Psoas muscle (tissue), 7 donors: ENCODE measurements at regions not wholly inside any gene's neighbourhood (a gene's known extent, or its start where the extent isn't known, plus 50 kb on each side); places are given as distances from the start of the nearest gene placed in this dataset.

Source experiments
- ATAC-seq, 4 donors: fragments of 200-7000 bp; cut with Tn5 transposase; one replicate each; pipeline ENCODE4 v1.9.1; 2020; ENCODE audit warnings: moderate library complexity in 3 of 4, mild to moderate bottlenecking in 2 of 4
- DNase-seq, 2 donors: peaks; one replicate each; pipeline ENCODE4 v3.0.0-alpha.2; 2020
- H3K27ac ChIP-seq: fragments of 200-600 bp; one replicate; pipeline ENCODE4 v1.8.0; 2022
- H3K27me3 ChIP-seq, 3 donors: fragments of 200-600 bp in 1 of 3; one replicate each; pipeline versions ENCODE4 v1.6.1 to v1.8.0; 2013 to 2022; ENCODE audit warnings: low read length in 2 of 3, mild to moderate bottlenecking in 2 of 3, moderate library complexity in 1 of 3; ENCODE audit not compliant: insufficient read depth in 3 of 3
- H3K36me3 ChIP-seq, 2 donors: fragments of 200-600 bp in 1 of 2; one replicate each; pipeline versions ENCODE4 v1.6.1 to v1.8.0; 2013 to 2022; ENCODE audit warnings: low read depth in 1 of 2, mild to moderate bottlenecking in 1 of 2, moderate library complexity in 1 of 2; ENCODE audit not compliant: insufficient read depth in 1 of 2
- H3K4me1 ChIP-seq: fragments of 200-600 bp; one replicate; pipeline ENCODE4 v1.8.0; 2022
- H3K4me3 ChIP-seq: fragments of 200-600 bp; one replicate; pipeline ENCODE4 v1.8.0; 2022; ENCODE audit warnings: mild to moderate bottlenecking
- H3K9me3 ChIP-seq: fragments of 200-600 bp; one replicate; pipeline ENCODE4 v1.8.0; 2022
- WGBS, 3 donors: extraction: QIAGEN DNeasy Blood & Tissue Kit; methylation state at CpG; one replicate each; pipeline versions ENCODE4 v1.1.6 to v1.1.7; 2013; 5-methylcytosine and 5-hydroxymethylcytosine counted together
- intact Hi-C, 2 donors: fragments of 100-400 bp; cut with DNase I; formaldehyde crosslinking; loops; one replicate each; pipeline versions ENCODE4 v1.11.0 to v1.14.2; 2022
- TF ChIP-seq, protein P1 (sequence below): fragments of 200-600 bp; IDR thresholded peaks from one replicate; pipeline ENCODE4 v1.8.0; 2022; ENCODE audit warnings: antibody characterized with exemption
- donor health status: healthy with polysubstance abuse.
- donor health status: DM: no; HTN: no; CAD: no; lungs with moderate emphysema.
- donor health status: Bipolar disorder and iron deficiency.
- donor health status: healthy.
- donor health status: DM: yes; HTN: yes; CAD: no.
- donor health status: DM: no; HTN: no; CAD: no.
- donor health status: DM: yes; HTN: yes; CAD: no.

DNA sequence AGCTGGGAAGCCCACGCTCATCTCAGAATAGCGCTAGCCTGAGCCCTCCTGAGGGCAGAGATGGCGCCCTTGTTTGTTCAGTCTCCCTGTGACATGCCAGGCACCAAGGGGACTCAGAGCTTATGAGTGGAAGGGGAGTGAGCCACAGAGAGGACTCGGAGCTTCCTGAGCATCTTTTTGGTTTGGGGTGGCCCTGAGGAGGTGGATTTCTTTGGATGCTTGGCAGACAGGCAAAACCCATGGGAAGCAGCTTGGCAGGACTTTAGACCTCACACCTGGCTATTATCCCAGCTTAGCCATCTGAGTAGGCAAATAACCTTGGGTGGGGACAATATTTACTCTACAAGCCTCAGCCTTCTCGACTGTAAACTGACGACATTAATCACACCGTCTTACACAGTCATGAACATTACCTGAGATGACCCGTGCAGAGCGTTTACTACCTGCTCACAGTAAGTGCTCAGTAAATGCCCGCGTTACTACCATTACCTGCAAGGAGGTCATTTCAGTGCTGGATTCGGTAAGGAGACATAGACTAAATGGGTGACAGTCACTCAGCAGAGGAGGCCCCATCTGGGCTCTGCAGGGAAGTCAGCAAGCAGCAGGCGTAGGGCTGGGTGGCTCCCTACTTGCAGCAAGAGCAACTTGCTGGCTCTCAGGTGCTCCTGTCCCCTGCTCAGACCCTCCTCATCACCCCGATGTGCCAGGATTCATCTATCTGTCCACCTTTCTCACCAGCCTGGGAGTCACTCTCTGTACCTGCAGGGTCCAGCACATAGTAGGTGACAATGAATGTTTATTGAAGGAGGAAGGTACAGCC lies 54.9 kb downstream of the KLHDC7A start:
- no peak overlapping the region for H3K27ac ChIP-seq
- DNase-seq (no peak), ATAC-seq (no peak)
- no peak overlapping the region for H3K4me3 ChIP-seq
- intact Hi-C loops, result no loop called here
- H3K27me3 ChIP-seq, result peaks cover 0 to 38% (median 6%) of the 10 kb centered on the region in 3 donors
- H3K4me1 ChIP-seq, result no peaks in the 10 kb centered on the region
- TF ChIP-seq, protein P1, sequence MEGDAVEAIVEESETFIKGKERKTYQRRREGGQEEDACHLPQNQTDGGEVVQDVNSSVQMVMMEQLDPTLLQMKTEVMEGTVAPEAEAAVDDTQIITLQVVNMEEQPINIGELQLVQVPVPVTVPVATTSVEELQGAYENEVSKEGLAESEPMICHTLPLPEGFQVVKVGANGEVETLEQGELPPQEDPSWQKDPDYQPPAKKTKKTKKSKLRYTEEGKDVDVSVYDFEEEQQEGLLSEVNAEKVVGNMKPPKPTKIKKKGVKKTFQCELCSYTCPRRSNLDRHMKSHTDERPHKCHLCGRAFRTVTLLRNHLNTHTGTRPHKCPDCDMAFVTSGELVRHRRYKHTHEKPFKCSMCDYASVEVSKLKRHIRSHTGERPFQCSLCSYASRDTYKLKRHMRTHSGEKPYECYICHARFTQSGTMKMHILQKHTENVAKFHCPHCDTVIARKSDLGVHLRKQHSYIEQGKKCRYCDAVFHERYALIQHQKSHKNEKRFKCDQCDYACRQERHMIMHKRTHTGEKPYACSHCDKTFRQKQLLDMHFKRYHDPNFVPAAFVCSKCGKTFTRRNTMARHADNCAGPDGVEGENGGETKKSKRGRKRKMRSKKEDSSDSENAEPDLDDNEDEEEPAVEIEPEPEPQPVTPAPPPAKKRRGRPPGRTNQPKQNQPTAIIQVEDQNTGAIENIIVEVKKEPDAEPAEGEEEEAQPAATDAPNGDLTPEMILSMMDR, result no peak
- H3K36me3 ChIP-seq, result no peaks in the 10 kb centered on the region
- no peaks in the 10 kb centered on the region for H3K9me3 ChIP-seq
- WGBS, 3 donors, result 75 to 80% (median 77%) methylated on average over 14 of the region's 14 CpGs

DNA sequence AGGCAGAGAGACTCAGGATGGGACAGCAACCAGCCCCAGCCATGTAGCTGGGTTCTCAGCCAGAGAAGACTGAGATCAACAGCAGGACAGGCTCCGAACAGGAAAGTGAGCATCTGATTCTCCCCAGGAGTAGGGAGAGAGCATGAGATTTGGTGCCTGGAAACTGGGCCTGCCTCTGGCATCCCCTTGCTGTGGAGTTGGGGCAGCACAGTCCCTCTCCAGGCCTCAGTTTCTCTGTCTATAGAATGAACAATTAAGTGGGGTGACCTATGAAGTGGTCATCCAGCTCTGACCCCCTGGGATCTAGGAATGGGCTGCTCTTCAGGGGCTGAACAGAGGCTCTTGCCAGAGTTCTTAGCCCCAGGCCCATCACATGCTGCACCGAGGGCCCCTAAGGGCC lies 55.6 kb downstream of the KLHDC7A start:
- WGBS, 3 donors, result 74 to 89% (median 81%) methylated on average over 2 of the region's 2 CpGs

DNA sequence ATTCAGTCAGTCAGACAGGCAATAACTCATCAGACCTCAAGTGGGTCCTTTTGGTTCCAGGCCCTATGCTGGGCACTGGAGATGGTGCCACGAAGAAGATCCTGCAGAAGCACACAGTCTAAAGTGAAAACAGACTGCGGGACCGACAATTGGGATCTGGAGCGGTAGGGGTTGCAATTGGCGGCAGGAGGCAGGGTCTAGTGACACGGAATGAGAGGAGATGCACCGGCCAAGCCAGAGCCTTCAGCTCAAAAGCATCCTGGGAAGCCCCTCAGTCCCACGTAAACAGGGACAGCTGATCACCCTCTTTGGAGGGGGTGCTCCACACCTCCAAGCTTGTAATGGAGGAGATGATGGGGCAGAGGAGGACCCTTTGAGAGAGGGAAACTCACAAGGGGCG lies 56.2 kb downstream of the KLHDC7A start:
- Histone ChIP-seq H3K36me3 (no peaks in the 10 kb centered on the region), H3K4me3 (no peak overlapping the region), H3K9me3 (no peaks in the 10 kb centered on the region), H3K27ac (no peak overlapping the region), H3K27me3 (peaks cover 0 to 31% (median 10%) of the 10 kb centered on the region in 3 donors), H3K4me1 (no peaks in the 10 kb centered on the region)
- no peak for DNase-seq
- 77 to 82% (median 80%) methylated on average over 9 of the region's 9 CpGs for WGBS, 3 donors
- intact Hi-C loops, result no loop called here
- ATAC-seq, result no peak
- TF ChIP-seq, protein P1, result no peak

More for the DNA sequence above, 55.6 kb downstream of the KLHDC7A start:
- no peak for DNase-seq
- Histone ChIP-seq H3K27me3 (peaks cover 0 to 34% (median 9%) of the 10 kb centered on the region in 3 donors), H3K27ac (no peak overlapping the region), H3K9me3 (no peaks in the 10 kb centered on the region), H3K4me1 (no peaks in the 10 kb centered on the region), H3K36me3 (no peaks in the 10 kb centered on the region), H3K4me3 (no peak overlapping the region)
- intact Hi-C loops, result no loop called here
- ATAC-seq, result no peak
- TF ChIP-seq, protein P1, result no peak

DNA sequence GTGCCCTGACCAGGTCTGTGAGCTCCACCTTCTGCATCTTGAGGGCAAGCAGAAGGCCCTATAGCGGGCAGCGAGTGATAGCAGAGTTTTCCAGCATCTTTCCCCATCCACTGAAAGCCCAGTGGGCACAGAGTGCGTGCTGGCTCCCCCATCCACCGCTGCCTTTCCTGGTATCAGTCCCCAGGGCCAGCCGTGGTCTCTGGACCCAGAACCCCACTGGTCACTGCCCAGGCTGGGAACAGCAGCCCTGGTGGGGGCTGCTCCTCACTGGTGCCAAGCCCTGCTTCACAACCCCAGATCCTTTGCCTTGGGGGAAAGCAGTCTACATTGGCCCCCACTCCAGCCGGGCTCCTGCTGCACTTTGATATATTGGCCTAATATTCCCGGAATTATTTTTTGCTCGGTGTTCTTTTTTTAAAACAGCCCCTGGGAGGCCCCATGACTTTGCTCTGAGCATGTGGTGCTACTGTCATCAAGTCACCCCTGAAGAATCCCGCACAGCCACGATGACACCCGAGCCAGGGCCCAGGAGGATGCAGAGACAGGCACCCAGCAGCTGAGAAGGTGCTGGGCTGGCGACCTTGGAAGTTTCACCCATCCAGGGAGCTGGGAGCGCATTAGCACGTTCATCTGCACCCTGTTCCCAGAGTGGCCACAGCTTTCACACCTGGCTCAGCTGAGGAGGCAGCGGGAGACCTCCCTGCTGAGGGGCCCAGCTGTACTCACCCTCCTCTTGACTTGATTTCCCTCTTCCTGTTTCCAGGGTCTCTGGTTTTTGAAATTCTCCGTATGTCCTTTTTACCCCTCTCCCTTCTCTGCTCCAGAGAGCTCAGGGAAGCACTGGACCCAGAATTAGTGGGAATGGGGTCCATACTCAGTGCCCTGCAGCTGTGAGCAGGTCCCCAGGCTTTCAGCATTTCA lies 56.9 kb downstream of the KLHDC7A start:
- no peaks in the 10 kb centered on the region for H3K4me1 ChIP-seq
- no peak for ATAC-seq
- 63 to 68% (median 65%) methylated on average over 16 of the region's 16 CpGs for WGBS, 3 donors
- intact Hi-C loops, result no loop called here
- H3K4me3 ChIP-seq, result no peak overlapping the region
- H3K36me3 ChIP-seq, result no peaks in the 10 kb centered on the region
- no peak for DNase-seq
- H3K9me3 ChIP-seq, result no peaks in the 10 kb centered on the region
- TF ChIP-seq, protein P1, result no peak
- H3K27me3 ChIP-seq, result peaks cover 0 to 36% (median 12%) of the 10 kb centered on the region in 3 donors
- H3K27ac ChIP-seq, result no peak overlapping the region
